ENCODE measurements at regions not wholly inside any gene's neighbourhood (a gene's known extent, or its start where the extent isn't known, plus 50 kb on each side); places are given as distances from the start of the nearest gene placed in this dataset.
A peak's percentile ranks its signal among the peaks of the same experiment; 100 is the strongest.

GRCh38 chr6:149230712-149231460 lies 86.6 kb upstream of the TAB2 start:
- H3K4me3 ChIP-seq (ENCODE audit: low read depth, low read length) = no peak overlapping the region
- DNase-seq (ENCODE audit: low read depth) = no peak
- no peak for TF ChIP-seq CTCF (IDR thresholded peaks at IDR 0.05; ENCODE audit: insufficient read depth, low read length)

GRCh38 chr6:149231778-149232177 lies 85.7 kb upstream of the TAB2 start:
- no peak for DNase-seq (ENCODE audit: low read depth)
- no peak overlapping the region for H3K4me3 ChIP-seq (ENCODE audit: low read depth, low read length)
- TF ChIP-seq CTCF (IDR thresholded peaks at IDR 0.05; ENCODE audit: insufficient read depth, low read length) = no peak

- TF ChIP-seq CTCF (IDR thresholded peaks at IDR 0.05; ENCODE audit: insufficient read depth, low read length) = no peak
- peak; percentile 91 for DNase-seq (ENCODE audit: low read depth)
- H3K4me3 ChIP-seq (ENCODE audit: low read depth, low read length) = no peak overlapping the region
Observed at GRCh38 chr6:149233056-149233715, 84.3 kb upstream of the TAB2 start.

- TF ChIP-seq CTCF (IDR thresholded peaks at IDR 0.05; ENCODE audit: insufficient read depth, low read length) = no peak
- peak; percentile 79 for DNase-seq (ENCODE audit: low read depth)
Observed at GRCh38 chr6:149234051-149234962, 83.2 kb upstream of the TAB2 start.

GRCh38 chr6:149235130-149235561 lies 82.4 kb upstream of the TAB2 start:
- no peak for TF ChIP-seq CTCF (IDR thresholded peaks at IDR 0.05; ENCODE audit: insufficient read depth, low read length)
- H3K4me3 ChIP-seq (ENCODE audit: low read depth, low read length) = no peak overlapping the region
- peak; percentile 78 for DNase-seq (ENCODE audit: low read depth)

More at GRCh38 chr6:149234051-149234962, 83.2 kb upstream of the TAB2 start:
- H3K4me3 ChIP-seq (ENCODE audit: low read depth, low read length) = no peak overlapping the region

- peak; percentile 84 for DNase-seq (ENCODE audit: low read depth)
- TF ChIP-seq CTCF (IDR thresholded peaks at IDR 0.05; ENCODE audit: insufficient read depth, low read length) = no peak
- H3K4me3 ChIP-seq (ENCODE audit: low read depth, low read length) = no peak overlapping the region
Observed at GRCh38 chr6:149236589-149236988, 80.9 kb upstream of the TAB2 start.
